Epithelial cell of proximal tubule (primary cell): ENCODE measurements at regions not wholly inside any gene's neighbourhood (a gene's known extent, or its start where the extent isn't known, plus 50 kb on each side); places are given as distances from the start of the nearest gene placed in this dataset.
"Not testable (repeated sequence)": the region's sequence is repeated elsewhere in the genome, so short reads cannot be mapped to it uniquely, and the experiment has no call there.

Source experiments
- DNase-seq: peaks from one replicate; pipeline ENCODE4 v3.0.0-alpha.2; 2011; ENCODE audit warnings: low read depth
- H3K4me3 ChIP-seq: 2 replicates; pipeline ENCODE4 v1.5.1; 2011; ENCODE audit warnings: low read depth, mild to moderate bottlenecking, low read length
- CTCF ChIP-seq: conservative IDR thresholded peaks from 2 replicates; pipeline ENCODE4 v1.5.1; 2012; ENCODE audit warnings: low read depth, mild to moderate bottlenecking, low read length

GRCh38 chr14:82689948-82690347 is 1156.3 kb upstream of the SEL1L start:
- no peak for DNase-seq
- no peak for TF ChIP-seq CTCF
- H3K4me3 ChIP-seq = no peak overlapping the region

GRCh38 chr14:82691191-82691590 is 1157.5 kb upstream of the SEL1L start:
- not testable (repeated sequence) for DNase-seq, H3K4me3 ChIP-seq

- no peak overlapping the region for H3K4me3 ChIP-seq
- no peak for TF ChIP-seq CTCF
- DNase-seq = no peak
Measured at GRCh38 chr14:82694820-82695219, 1161.2 kb upstream of the SEL1L start.

GRCh38 chr14:82704218-82704617 is 1170.6 kb upstream of the SEL1L start:
- DNase-seq = no peak
- TF ChIP-seq CTCF = no peak
- no peak overlapping the region for H3K4me3 ChIP-seq

- DNase-seq = no peak
- TF ChIP-seq CTCF = peak; percentile 77
- no peak overlapping the region for H3K4me3 ChIP-seq
Measured at GRCh38 chr14:82710267-82710841, 1176.7 kb upstream of the SEL1L start.

- no peak for DNase-seq
- TF ChIP-seq CTCF = no peak
- no peak overlapping the region for H3K4me3 ChIP-seq
Measured at GRCh38 chr14:82719617-82720016, 1186.0 kb upstream of the SEL1L start.

- TF ChIP-seq CTCF = no peak
- no peak for DNase-seq
Measured at GRCh38 chr14:82720431-82720830, 1186.8 kb upstream of the SEL1L start.

More at GRCh38 chr14:82720431-82720830, 1186.8 kb upstream of the SEL1L start:
- H3K4me3 ChIP-seq = no peak overlapping the region
